GM12878 (cell line): ENCODE measurements at regions not wholly inside any gene's neighbourhood (a gene's known extent, or its start where the extent isn't known, plus 50 kb on each side); places are given as distances from the start of the nearest gene placed in this dataset.

Source experiments
- ATAC-seq: fragments of 200-7000 bp; cut with Tn5 transposase; 3 replicates; pipeline ENCODE4 v1.9.1; 2020; ENCODE audit warnings: mild to moderate bottlenecking, moderate library complexity
- BruUV-seq: library from RNA; stranded (reverse); fragments of 400-500 nt; replicated peaks from 2 replicates; lab custom pipeline; 2021; lab: Mats Ljungman, UMichigan
- CTCF ChIA-PET: fragments of 300-600 bp; sonication (Branson Sonifier 250); formaldehyde crosslinking; extraction: SDS; loops from one replicate; lab custom pipeline; 2021; ENCODE audit warnings: inconsistent platforms; lab: Yijun Ruan, JAX
- POLR2A ChIA-PET: fragments of 350-600 bp; formaldehyde crosslinking; extraction: SDS; loops from one replicate; lab custom pipeline; 2021; ENCODE audit warnings: inconsistent platforms; lab: Charles Lee
- RAD21 ChIA-PET: fragments of 300-600 bp; sonication (Branson Sonifier 250); formaldehyde crosslinking; loops from one replicate; lab custom pipeline; 2023; ENCODE audit warnings: antibody characterized with exemption; ENCODE audit not compliant: unreplicated experiment; lab: Charles Lee
- SMC1A ChIA-PET: fragments of 300-600 bp; sonication (Branson Sonifier 250); formaldehyde crosslinking; loops from one replicate; lab custom pipeline; 2023; ENCODE audit not compliant: unreplicated experiment, uncharacterized antibody; lab: Charles Lee
- DNase-seq: peaks from one replicate; pipeline ENCODE4 v3.0.0-alpha.2; 2011; ENCODE audit warnings: low read depth, low spot score
- FAIRE-seq: peaks from 3 replicates; lab custom pipeline; 2011; peaks lifted over from hg19 to GRCh38; lab: Jason Lieb, UNC
- H2AFZ ChIP-seq: 2 replicates; pipeline ENCODE4 v1.6.0; 2011; ENCODE audit warnings: low read depth, low read length, control low read depth; ENCODE audit not compliant: control insufficient read depth
- H3K27ac ChIP-seq: 2 replicates; pipeline ENCODE4 v1.5.1; 2011; ENCODE audit warnings: control low read depth; ENCODE audit not compliant: control insufficient read depth, insufficient read depth
- H3K27me3 ChIP-seq, 2 experiments: replicated peaks in 1 of 2; 2 replicates each; pipeline versions ENCODE4 v1.6.0 to v1.6.1; 2011; ENCODE audit warnings: low read length in 1 of 2; ENCODE audit not compliant: control insufficient read depth in 2 of 2, insufficient read depth in 2 of 2
- H3K36me3 ChIP-seq, 2 experiments: 2 replicates each; pipeline ENCODE4 v1.5.1; 2011; ENCODE audit warnings: low read length in 1 of 2; ENCODE audit not compliant: control insufficient read depth in 2 of 2, insufficient read depth in 2 of 2
- H3K4me1 ChIP-seq: 2 replicates; pipeline ENCODE4 v1.6.1; 2011; ENCODE audit warnings: mild to moderate bottlenecking, low read length, moderate library complexity, mixed read lengths; ENCODE audit not compliant: control insufficient read depth, insufficient read depth
- H3K4me2 ChIP-seq: 2 replicates; pipeline ENCODE4 v1.6.0; 2011; ENCODE audit warnings: control low read depth; ENCODE audit not compliant: control insufficient read depth, insufficient read depth
- H3K4me3 ChIP-seq: fragments of 200-600 bp; sonication (generic); 2 replicates; pipeline ENCODE4 v1.5.1; 2016
- H3K79me2 ChIP-seq: 2 replicates; pipeline ENCODE4 v1.6.0; 2011; ENCODE audit warnings: low read length; ENCODE audit not compliant: control insufficient read depth, insufficient read depth
- H3K9ac ChIP-seq: 2 replicates; pipeline ENCODE4 v1.8.0; 2011; ENCODE audit warnings: low read length, control low read depth, mixed read lengths; ENCODE audit not compliant: control insufficient read depth, insufficient read depth
- H3K9me3 ChIP-seq: replicated peaks from 3 replicates; pipeline ENCODE4 v1.5.1; 2011; ENCODE audit warnings: mild to moderate bottlenecking, low read length; ENCODE audit not compliant: control insufficient read depth, insufficient read depth
- H4K20me1 ChIP-seq: 2 replicates; pipeline ENCODE4 v1.6.0; 2011; ENCODE audit not compliant: control insufficient read depth, insufficient read depth
- CHD2 ChIP-seq: IDR thresholded peaks from 2 replicates; pipeline ENCODE4 v1.6.1; 2011; ENCODE audit warnings: low read depth, low read length, improper control_type of control experiment, borderline replicate concordance
- GATAD2B ChIP-seq: fragments of 450-650 bp; conservative IDR thresholded peaks from 2 replicates; pipeline ENCODE4 v1.6.1; 2017; ENCODE audit warnings: low read depth, mild to moderate bottlenecking, moderate library complexity
- MEF2A ChIP-seq: IDR thresholded peaks from 2 replicates; pipeline ENCODE4 v1.6.1; 2011; ENCODE audit warnings: low read depth, mild to moderate bottlenecking, low read length, moderate library complexity; ENCODE audit not compliant: insufficient read depth
- MEF2B ChIP-seq: fragments of 450-650 bp; IDR thresholded peaks from 2 replicates; pipeline ENCODE4 v1.6.1; 2018; ENCODE audit warnings: mild to moderate bottlenecking, moderate library complexity; ENCODE audit not compliant: partially characterized antibody, poor library complexity, severe bottlenecking
- MTA3 ChIP-seq: IDR thresholded peaks from 2 replicates; pipeline ENCODE4 v1.6.1; 2012; ENCODE audit warnings: low read length, inconsistent platforms, borderline replicate concordance
- NBN ChIP-seq: fragments of 450-650 bp; IDR thresholded peaks from 2 replicates; pipeline ENCODE4 v1.6.1; 2016
- RFX5 ChIP-seq: IDR thresholded peaks from 2 replicates; pipeline ENCODE4 v1.6.1; 2011; ENCODE audit warnings: low read depth, low read length, improper control_type of control experiment
- SIN3A ChIP-seq: IDR thresholded peaks from 2 replicates; pipeline ENCODE4 v1.6.1; 2012; ENCODE audit warnings: low read depth, low read length, improper control_type of control experiment
- SMC3 ChIP-seq: IDR thresholded peaks from 2 replicates; pipeline ENCODE4 v1.6.1; 2011; ENCODE audit warnings: low read length, improper control_type of control experiment, borderline replicate concordance
- TAF1 ChIP-seq: IDR thresholded peaks from 2 replicates; pipeline ENCODE4 v1.6.1; 2011; ENCODE audit warnings: mild to moderate bottlenecking, low read depth, low read length, borderline replicate concordance
- WGBS: methylation state at CpG from one replicate; pipeline ENCODE4 v1.1.6; 2016; ENCODE audit warnings: low lambda C conversion rate; ENCODE audit not compliant: insufficient replicate concordance, insufficient coverage; ENCODE audit errors: missing lambda C conversion rate; 5-methylcytosine and 5-hydroxymethylcytosine counted together
- in situ Hi-C: fragments of 300-500 bp; cut with MboI; formaldehyde crosslinking; loops from 9 replicates; pipeline ENCODE4 v1.14.3; 2018; ENCODE audit warnings: mixed read lengths
- intact Hi-C: fragments of 100-400 bp; cut with micrococcal nuclease; formaldehyde crosslinking; loops from one replicate; pipeline ENCODE4 v1.14.2; 2022; ENCODE audit not compliant: unreplicated experiment
- TF ChIP-seq, protein P1 (sequence below): fragments of 450-650 bp; conservative IDR thresholded peaks from 2 replicates; pipeline ENCODE4 v1.6.1; 2017; ENCODE audit warnings: mild to moderate bottlenecking, moderate library complexity
- TF ChIP-seq, protein P2 (sequence below): fragments of 150-350 bp; IDR thresholded peaks from 2 replicates; pipeline ENCODE4 v1.6.1; 2014; ENCODE audit warnings: mild to moderate bottlenecking, low read depth, low read length
- TF ChIP-seq, protein P3 (sequence below): IDR thresholded peaks from 2 replicates; pipeline ENCODE4 v1.6.1; 2011; ENCODE audit warnings: mild to moderate bottlenecking, low read depth, low read length, moderate library complexity; ENCODE audit not compliant: insufficient replicate concordance
- TF ChIP-seq, protein P4 (sequence below): fragments of 450-650 bp; IDR thresholded peaks from 2 replicates; pipeline ENCODE4 v1.6.1; 2016; ENCODE audit warnings: mild to moderate bottlenecking
- TF ChIP-seq, protein P5 (sequence below), 3 experiments: IDR thresholded peaks in 2 of 3; conservative IDR thresholded peaks in 1 of 3; 2 replicates each; pipeline ENCODE4 v1.5.1; 2011; ENCODE audit warnings: low read depth in 3 of 3, low read length in 3 of 3, mild to moderate bottlenecking in 3 of 3, control low read depth in 2 of 3, moderate library complexity in 2 of 3, inconsistent platforms in 1 of 3, mixed read lengths in 1 of 3; ENCODE audit not compliant: control insufficient read depth in 2 of 3, insufficient read depth in 1 of 3; ENCODE audit errors: extremely low read depth in 1 of 3

DNA sequence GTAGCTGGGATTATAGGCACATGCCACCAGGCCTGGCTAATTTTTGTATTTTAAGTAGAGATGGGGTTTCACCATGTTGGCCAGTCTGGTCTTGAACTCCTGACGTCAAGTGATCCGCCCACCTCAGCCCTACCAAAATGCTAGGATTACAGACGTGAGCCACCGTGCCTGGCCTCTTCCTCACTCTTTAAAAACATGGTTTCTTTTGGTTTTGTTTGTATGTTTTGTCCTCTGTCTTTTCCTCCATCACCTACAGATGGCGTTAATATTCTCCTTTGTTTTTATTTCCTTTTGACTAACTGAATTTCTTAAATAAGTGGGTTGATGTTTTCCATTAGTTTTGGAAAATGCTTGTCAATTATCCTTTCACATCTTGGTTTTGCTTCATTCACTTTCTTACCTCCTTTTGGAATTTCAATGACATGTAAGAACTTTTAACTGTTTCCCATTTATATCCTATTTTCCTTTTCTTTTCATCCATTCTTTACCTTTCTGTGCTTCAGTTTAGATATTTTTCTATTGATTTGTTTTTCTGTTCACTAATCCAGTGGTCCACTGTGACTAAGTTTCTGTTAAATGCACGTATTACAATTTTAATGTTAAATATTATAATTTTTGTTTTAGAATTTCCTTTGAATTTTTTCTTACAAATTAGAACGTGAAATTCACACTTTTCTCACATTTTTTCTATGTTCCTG is 104.1 kb downstream of the ZNF467 start:
- Histone ChIP-seq H3K4me1 (no peaks in the 10 kb centered on the region), H3K36me3 (no peaks in the 10 kb centered on the region), H2AFZ (no peak overlapping the region), H4K20me1 (no peaks in the 10 kb centered on the region), H3K9me3 (no peaks in the 10 kb centered on the region), H3K27ac (no peak overlapping the region), H3K4me3 (no peak overlapping the region), H3K4me2 (no peak overlapping the region), H3K27me3 (peaks cover 0 to 3% of the 10 kb centered on the region in 2 experiments; a peak in 1 of 4 replicates), H3K9ac (no peak overlapping the region), H3K79me2 (no peaks in the 10 kb centered on the region)
- CTCF ChIA-PET, result interaction anchor here (1.3 to 1.9 kb wide), 2 partner anchors 72 to 130 kb away, joined by 3 to 23 read pairs; no protein-coding TSS in a partner anchor
- RAD21 ChIA-PET, result interaction anchor here (1.3 to 3.5 kb wide), 2 partner anchors 72 to 73 kb away, joined by 4 to 14 read pairs; no protein-coding TSS in a partner anchor
- FAIRE-seq (no peak), ATAC-seq (peak; percentile 65), DNase-seq (no peak)
- BruUV-seq, result no TSS peak
- SMC1A ChIA-PET, result interaction anchor here (1.3 kb wide), 1 partner anchor 72 kb away, joined by 8 read pairs; no protein-coding TSS in a partner anchor
- POLR2A ChIA-PET, result no interaction called here
- in situ Hi-C loops (loop anchor here (10.0 kb wide), 1 partner anchor 76 kb away; no protein-coding TSS in a partner anchor), intact Hi-C loops (loop anchor here (1.0 kb wide), 1 partner anchor 73 kb away; no protein-coding TSS in a partner anchor)
- 8% methylated on average over 7 of the region's 7 CpGs for WGBS
- TF ChIP-seq RFX5 (no peak), SIN3A (no peak), MEF2B (no peak), GATAD2B (no peak), TAF1 (no peak), MEF2A (no peak), SMC3 (peak; percentile 46; the same call in 1 of the 2 replicates), CHD2 (no peak), MTA3 (no peak), NBN (0 out of 2 replicates have a peak, but pooled peaks have one; percentile 32)
- TF ChIP-seq, protein P1, sequence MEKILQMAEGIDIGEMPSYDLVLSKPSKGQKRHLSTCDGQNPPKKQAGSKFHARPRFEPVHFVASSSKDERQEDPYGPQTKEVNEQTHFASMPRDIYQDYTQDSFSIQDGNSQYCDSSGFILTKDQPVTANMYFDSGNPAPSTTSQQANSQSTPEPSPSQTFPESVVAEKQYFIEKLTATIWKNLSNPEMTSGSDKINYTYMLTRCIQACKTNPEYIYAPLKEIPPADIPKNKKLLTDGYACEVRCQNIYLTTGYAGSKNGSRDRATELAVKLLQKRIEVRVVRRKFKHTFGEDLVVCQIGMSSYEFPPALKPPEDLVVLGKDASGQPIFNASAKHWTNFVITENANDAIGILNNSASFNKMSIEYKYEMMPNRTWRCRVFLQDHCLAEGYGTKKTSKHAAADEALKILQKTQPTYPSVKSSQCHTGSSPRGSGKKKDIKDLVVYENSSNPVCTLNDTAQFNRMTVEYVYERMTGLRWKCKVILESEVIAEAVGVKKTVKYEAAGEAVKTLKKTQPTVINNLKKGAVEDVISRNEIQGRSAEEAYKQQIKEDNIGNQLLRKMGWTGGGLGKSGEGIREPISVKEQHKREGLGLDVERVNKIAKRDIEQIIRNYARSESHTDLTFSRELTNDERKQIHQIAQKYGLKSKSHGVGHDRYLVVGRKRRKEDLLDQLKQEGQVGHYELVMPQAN, result no peak
- TF ChIP-seq, protein P2, sequence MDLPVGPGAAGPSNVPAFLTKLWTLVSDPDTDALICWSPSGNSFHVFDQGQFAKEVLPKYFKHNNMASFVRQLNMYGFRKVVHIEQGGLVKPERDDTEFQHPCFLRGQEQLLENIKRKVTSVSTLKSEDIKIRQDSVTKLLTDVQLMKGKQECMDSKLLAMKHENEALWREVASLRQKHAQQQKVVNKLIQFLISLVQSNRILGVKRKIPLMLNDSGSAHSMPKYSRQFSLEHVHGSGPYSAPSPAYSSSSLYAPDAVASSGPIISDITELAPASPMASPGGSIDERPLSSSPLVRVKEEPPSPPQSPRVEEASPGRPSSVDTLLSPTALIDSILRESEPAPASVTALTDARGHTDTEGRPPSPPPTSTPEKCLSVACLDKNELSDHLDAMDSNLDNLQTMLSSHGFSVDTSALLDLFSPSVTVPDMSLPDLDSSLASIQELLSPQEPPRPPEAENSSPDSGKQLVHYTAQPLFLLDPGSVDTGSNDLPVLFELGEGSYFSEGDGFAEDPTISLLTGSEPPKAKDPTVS, result no peak
- TF ChIP-seq, protein P3, sequence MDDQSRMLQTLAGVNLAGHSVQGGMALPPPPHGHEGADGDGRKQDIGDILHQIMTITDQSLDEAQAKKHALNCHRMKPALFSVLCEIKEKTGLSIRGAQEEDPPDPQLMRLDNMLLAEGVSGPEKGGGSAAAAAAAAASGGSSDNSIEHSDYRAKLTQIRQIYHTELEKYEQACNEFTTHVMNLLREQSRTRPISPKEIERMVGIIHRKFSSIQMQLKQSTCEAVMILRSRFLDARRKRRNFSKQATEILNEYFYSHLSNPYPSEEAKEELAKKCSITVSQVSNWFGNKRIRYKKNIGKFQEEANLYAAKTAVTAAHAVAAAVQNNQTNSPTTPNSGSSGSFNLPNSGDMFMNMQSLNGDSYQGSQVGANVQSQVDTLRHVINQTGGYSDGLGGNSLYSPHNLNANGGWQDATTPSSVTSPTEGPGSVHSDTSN, result no peak
- TF ChIP-seq, protein P4, sequence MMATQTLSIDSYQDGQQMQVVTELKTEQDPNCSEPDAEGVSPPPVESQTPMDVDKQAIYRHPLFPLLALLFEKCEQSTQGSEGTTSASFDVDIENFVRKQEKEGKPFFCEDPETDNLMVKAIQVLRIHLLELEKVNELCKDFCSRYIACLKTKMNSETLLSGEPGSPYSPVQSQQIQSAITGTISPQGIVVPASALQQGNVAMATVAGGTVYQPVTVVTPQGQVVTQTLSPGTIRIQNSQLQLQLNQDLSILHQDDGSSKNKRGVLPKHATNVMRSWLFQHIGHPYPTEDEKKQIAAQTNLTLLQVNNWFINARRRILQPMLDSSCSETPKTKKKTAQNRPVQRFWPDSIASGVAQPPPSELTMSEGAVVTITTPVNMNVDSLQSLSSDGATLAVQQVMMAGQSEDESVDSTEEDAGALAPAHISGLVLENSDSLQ, result no peak
- TF ChIP-seq, protein P5, sequence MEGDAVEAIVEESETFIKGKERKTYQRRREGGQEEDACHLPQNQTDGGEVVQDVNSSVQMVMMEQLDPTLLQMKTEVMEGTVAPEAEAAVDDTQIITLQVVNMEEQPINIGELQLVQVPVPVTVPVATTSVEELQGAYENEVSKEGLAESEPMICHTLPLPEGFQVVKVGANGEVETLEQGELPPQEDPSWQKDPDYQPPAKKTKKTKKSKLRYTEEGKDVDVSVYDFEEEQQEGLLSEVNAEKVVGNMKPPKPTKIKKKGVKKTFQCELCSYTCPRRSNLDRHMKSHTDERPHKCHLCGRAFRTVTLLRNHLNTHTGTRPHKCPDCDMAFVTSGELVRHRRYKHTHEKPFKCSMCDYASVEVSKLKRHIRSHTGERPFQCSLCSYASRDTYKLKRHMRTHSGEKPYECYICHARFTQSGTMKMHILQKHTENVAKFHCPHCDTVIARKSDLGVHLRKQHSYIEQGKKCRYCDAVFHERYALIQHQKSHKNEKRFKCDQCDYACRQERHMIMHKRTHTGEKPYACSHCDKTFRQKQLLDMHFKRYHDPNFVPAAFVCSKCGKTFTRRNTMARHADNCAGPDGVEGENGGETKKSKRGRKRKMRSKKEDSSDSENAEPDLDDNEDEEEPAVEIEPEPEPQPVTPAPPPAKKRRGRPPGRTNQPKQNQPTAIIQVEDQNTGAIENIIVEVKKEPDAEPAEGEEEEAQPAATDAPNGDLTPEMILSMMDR (IDR thresholded peaks at IDR 0.05 in 2 of 3, conservative IDR thresholded peaks at IDR 0.05 in 1 of 3; ENCODE audit: control insufficient read depth in 2 of 3, extremely low read depth in 1 of 3, insufficient read depth in 1 of 3, low read depth in 3 of 3, low read length in 3 of 3), result peak; percentile 33 to 48 (median 40); a peak in 3 of 6 replicates
